GM13976 (cell line): ENCODE measurements at regions not wholly inside any gene's neighbourhood (a gene's known extent, or its start where the extent isn't known, plus 50 kb on each side); places are given as distances from the start of the nearest gene placed in this dataset.

Experiments used
- DNase-seq: peaks from one replicate; pipeline ENCODE4 v3.0.0; 2012; ENCODE audit warnings: low spot score
- in situ Hi-C: fragments of 300-500 bp; cut with MboI; formaldehyde crosslinking; loops from one replicate; pipeline ENCODE4 v1.12.0; 2022; ENCODE audit warnings: low sequenced_read_pairs, mixed read lengths, inconsistent platforms; ENCODE audit not compliant: unreplicated experiment
- TF ChIP-seq, protein P1 (sequence below): IDR thresholded peaks from 2 replicates; pipeline ENCODE4 v1.5.1; 2012; ENCODE audit warnings: borderline replicate concordance, mild to moderate bottlenecking; ENCODE audit not compliant: insufficient read depth; ENCODE audit errors: extremely low read depth, missing control alignments, control extremely low read depth

DNA sequence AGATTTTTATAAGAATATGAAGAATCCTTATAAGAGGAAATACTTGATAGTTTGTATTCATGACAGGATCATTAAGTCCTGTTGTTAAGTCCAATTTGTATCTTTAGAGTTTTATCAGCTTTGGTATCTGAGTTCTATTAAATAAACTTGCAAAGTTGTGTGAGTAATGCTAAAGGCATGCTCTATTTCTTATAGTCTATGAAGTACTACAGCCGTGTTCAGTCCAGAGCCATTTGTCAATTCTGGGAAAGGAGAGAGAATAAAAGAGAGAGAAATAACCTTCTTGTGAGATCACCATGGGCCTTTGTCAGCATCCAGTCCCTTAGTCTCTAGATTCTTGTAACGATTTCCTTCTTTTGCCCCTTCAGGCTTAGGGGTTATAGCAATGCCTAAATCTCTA is 181.2 kb upstream of the POU3F2 start:
- DNase-seq, result no peak
- TF ChIP-seq, protein P1, sequence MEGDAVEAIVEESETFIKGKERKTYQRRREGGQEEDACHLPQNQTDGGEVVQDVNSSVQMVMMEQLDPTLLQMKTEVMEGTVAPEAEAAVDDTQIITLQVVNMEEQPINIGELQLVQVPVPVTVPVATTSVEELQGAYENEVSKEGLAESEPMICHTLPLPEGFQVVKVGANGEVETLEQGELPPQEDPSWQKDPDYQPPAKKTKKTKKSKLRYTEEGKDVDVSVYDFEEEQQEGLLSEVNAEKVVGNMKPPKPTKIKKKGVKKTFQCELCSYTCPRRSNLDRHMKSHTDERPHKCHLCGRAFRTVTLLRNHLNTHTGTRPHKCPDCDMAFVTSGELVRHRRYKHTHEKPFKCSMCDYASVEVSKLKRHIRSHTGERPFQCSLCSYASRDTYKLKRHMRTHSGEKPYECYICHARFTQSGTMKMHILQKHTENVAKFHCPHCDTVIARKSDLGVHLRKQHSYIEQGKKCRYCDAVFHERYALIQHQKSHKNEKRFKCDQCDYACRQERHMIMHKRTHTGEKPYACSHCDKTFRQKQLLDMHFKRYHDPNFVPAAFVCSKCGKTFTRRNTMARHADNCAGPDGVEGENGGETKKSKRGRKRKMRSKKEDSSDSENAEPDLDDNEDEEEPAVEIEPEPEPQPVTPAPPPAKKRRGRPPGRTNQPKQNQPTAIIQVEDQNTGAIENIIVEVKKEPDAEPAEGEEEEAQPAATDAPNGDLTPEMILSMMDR, result no peak
- in situ Hi-C loops, result no loop called here

DNA sequence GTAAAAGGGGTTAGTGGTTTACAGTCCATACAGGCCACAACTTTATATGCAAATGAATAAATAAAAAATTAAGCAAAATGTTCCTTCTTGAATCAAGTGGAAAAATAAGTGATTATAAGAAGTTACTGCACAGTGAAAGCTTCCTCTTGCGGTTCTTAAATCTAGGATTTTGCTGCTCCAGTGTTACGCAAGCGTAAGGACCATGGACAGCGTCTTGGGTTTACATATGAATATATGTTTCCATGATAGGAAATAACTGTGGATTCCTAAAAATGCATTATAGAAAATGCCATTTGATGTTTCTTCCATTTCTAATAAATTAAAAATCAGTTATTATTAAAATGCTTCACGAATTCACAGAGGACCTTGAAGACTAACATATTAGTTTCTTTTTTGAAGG is 176.6 kb upstream of the POU3F2 start:
- in situ Hi-C loops, result no loop called here
- no peak for DNase-seq
- TF ChIP-seq, protein P1, result no peak

DNA sequence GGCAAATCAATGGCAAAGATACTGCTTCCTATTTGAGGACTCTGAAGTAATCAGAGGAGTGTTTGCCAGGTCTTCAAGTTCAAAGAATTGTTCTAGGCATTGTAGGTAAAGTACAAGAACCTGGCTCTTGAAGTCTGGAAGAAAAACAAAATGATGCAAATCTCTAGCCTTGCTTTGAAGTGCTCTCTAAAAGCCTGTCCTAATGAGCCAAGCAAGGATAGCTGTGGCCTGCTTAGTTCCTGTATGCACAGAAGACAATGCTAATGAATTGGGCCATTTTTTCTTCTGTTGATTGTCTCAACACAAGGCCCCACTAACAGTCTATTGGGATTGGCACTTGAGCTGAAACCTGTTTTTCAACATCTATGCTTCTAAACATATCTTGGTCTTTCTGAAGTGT is 165.0 kb upstream of the POU3F2 start:
- in situ Hi-C loops, result no loop called here
- TF ChIP-seq, protein P1, result no peak
- DNase-seq, result no peak

DNA sequence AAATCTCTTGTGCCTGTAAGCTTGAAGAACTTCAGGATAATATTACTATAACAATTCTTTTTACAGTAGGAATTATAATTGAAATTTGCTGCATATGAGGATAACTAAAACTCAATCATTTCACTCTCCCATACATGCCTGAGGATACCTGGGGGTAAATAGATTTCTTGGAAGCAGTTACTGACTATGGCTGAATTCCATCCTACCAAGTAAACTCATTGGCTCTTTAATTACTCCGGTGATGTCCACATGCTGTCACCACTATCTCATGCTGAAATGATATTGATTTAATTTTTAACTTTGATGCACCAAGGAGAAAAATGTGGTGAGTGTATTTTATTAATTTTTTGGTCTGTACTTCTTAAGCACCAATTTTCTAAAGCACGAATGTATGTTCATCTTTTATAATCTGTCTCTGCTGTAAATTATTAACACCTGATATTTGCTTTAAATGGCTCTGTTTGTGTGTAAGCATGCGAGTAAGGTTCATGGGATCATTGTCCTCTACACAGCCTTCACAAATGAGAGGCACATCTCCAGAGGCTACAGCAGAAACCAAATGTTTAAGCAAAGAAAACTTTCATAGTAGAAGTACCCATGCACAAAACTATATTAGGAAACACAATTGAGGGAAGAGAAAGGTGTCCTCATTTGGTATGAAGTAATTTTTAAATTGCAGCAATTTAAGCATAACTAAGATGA is 164.2 kb upstream of the POU3F2 start:
- DNase-seq, result no peak
- TF ChIP-seq, protein P1, result no peak
- in situ Hi-C loops, result no loop called here

DNA sequence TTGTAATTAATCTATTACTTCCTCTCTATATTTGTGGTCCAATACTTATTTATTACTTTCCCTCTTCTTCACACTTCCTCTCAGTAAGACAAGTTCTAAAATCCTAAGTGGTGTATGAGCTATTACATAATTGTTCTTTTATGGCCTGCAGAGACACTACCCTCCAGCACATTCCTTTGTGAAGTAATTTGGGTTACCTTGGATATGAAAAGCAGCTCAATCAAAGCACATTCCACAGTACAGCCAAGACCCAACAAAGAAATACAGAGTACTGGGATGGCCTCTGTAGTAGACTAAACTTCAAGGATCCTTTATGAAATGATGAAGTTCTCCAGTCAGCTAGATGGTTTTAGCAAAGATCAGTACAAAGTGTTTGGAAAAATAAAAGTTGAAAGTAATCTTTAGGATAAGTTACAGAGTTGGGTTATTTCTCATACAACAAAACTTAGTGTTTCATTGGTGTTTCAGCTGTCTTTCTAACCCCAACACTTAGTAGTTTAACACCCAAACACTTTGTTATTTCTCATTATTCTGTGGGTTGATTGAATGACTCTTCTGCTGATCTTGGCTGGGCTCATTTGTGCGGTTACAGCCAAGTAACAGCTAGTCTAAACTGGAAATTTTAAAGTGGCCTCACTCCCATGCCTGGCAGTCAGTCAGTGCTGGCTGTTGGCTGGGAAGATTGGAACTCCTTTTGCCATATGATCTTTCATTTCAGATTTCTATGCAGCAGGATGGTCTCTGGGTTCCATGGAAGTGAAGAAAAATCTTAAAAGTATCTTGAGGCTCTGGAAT is 161.5 kb upstream of the POU3F2 start:
- no peak for DNase-seq
- in situ Hi-C loops, result no loop called here
- TF ChIP-seq, protein P1, result no peak

DNA sequence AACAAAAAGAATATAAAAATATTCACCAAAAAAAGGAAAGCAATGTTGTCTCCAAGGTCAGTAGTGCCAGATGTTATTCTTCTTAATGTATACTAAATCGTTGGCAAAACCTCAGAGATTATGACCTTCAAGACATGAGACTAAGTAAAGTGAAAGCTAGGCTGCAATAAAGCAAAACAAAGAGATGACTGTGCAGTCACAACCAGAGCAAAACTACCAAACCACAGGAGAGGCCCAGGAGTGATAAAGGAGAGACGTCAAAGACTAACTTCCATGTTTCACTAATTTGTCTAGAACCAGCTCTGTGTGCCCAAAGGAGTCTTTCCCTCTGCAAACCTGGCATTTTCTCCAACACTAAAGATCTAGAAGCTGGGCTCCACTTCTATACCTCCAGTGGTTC is 155.9 kb upstream of the POU3F2 start:
- in situ Hi-C loops, result no loop called here
- no peak for DNase-seq
- TF ChIP-seq, protein P1, result no peak
